ENCODE measurements at regions not wholly inside any gene's neighbourhood (a gene's known extent, or its start where the extent isn't known, plus 50 kb on each side); places are given as distances from the start of the nearest gene placed in this dataset.

DNA sequence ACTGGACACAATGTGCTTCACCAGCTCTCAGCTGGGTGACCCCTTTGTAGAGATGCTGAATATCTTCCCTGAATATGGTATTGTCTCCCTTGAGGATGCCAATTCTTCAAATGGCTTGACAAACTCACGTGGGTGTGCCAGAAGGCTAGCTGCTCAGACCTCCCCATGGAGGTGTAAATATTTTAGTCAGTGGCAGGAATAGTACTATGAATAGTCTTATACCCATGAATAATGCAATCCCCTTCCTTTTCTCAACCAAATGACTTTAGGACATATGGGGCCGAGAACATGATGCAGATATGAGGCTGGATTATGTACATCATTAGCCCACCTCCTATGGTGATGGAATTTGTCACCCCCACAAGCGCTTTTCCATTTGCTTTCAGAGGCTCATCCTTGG is 401.8 kb downstream of the ADRA2A start (continued):
- TF ChIP-seq EGR1 (IDR thresholded peaks at IDR 0.05; ENCODE audit: borderline replicate concordance in 1 of 2, low read depth in 2 of 2, low read length in 2 of 2), result no peak
- no peak for TF ChIP-seq BACH1 (IDR thresholded peaks at IDR 0.05; ENCODE audit: borderline replicate concordance)
- TF ChIP-seq FOS (IDR thresholded peaks at IDR 0.05; ENCODE audit: borderline replicate concordance, extremely low read depth, insufficient read length), result no peak
- no peak for TF ChIP-seq CHD4 (IDR thresholded peaks at IDR 0.05)
- TF ChIP-seq YBX1 (IDR thresholded peaks at IDR 0.05), result no peak
- no peak for TF ChIP-seq DPF2 (IDR thresholded peaks at IDR 0.05)
- no peak for TF ChIP-seq ZNF384 (IDR thresholded peaks at IDR 0.05; ENCODE audit: borderline replicate concordance, low read depth, low read length)
- TF ChIP-seq MTA3 (IDR thresholded peaks at IDR 0.05; ENCODE audit: borderline replicate concordance, low read length), result no peak

DNA sequence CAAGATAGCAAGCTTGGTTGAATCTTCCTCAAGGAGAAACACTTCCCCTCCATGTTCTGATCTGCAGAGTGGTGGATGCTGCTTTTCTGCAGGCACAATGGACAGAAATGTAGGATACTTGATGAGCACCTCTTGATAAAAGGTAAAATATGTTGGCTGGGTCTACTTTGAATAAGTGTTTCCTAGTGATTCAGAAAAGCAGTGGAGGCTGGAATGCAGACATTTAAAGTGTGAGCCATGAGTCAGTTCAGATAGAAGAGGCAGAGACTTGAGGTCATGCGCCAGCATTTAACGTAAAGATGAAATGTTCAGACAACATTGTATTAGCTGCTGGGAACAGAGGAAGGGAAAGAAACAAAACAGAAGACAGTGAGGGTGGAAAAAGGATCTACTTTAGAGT is 403.1 kb downstream of the ADRA2A start:
- no peaks in the 10 kb centered on the region for H3K4me1 ChIP-seq (ENCODE audit: control insufficient read depth, insufficient read depth, low read length)
- CTCF ChIA-PET, result no interaction called here
- no peak overlapping the region for H3K27ac ChIP-seq (ENCODE audit: control insufficient read depth, insufficient read depth)
- TF ChIP-seq JUND (IDR thresholded peaks at IDR 0.05; ENCODE audit: low read depth, low read length) (no peak), RBBP5 (conservative IDR thresholded peaks at IDR 0.05) (no peak), NR2F1 (conservative IDR thresholded peaks at IDR 0.05) (no peak), BACH1 (IDR thresholded peaks at IDR 0.05; ENCODE audit: borderline replicate concordance) (no peak), NFYB (IDR thresholded peaks at IDR 0.05; ENCODE audit: insufficient read depth, low read depth, low read length) (no peak), NBN (IDR thresholded peaks at IDR 0.05) (no peak), RELA (IDR thresholded peaks at IDR 0.05; ENCODE audit: borderline replicate concordance, partially characterized antibody) (no peak)
- TF ChIP-seq, protein P1, sequence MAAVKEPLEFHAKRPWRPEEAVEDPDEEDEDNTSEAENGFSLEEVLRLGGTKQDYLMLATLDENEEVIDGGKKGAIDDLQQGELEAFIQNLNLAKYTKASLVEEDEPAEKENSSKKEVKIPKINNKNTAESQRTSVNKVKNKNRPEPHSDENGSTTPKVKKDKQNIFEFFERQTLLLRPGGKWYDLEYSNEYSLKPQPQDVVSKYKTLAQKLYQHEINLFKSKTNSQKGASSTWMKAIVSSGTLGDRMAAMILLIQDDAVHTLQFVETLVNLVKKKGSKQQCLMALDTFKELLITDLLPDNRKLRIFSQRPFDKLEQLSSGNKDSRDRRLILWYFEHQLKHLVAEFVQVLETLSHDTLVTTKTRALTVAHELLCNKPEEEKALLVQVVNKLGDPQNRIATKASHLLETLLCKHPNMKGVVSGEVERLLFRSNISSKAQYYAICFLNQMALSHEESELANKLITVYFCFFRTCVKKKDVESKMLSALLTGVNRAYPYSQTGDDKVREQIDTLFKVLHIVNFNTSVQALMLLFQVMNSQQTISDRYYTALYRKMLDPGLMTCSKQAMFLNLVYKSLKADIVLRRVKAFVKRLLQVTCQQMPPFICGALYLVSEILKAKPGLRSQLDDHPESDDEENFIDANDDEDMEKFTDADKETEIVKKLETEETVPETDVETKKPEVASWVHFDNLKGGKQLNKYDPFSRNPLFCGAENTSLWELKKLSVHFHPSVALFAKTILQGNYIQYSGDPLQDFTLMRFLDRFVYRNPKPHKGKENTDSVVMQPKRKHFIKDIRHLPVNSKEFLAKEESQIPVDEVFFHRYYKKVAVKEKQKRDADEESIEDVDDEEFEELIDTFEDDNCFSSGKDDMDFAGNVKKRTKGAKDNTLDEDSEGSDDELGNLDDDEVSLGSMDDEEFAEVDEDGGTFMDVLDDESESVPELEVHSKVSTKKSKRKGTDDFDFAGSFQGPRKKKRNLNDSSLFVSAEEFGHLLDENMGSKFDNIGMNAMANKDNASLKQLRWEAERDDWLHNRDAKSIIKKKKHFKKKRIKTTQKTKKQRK (IDR thresholded peaks at IDR 0.05; ENCODE audit: low read depth, low read length), result no peak
- TF ChIP-seq, protein P2, sequence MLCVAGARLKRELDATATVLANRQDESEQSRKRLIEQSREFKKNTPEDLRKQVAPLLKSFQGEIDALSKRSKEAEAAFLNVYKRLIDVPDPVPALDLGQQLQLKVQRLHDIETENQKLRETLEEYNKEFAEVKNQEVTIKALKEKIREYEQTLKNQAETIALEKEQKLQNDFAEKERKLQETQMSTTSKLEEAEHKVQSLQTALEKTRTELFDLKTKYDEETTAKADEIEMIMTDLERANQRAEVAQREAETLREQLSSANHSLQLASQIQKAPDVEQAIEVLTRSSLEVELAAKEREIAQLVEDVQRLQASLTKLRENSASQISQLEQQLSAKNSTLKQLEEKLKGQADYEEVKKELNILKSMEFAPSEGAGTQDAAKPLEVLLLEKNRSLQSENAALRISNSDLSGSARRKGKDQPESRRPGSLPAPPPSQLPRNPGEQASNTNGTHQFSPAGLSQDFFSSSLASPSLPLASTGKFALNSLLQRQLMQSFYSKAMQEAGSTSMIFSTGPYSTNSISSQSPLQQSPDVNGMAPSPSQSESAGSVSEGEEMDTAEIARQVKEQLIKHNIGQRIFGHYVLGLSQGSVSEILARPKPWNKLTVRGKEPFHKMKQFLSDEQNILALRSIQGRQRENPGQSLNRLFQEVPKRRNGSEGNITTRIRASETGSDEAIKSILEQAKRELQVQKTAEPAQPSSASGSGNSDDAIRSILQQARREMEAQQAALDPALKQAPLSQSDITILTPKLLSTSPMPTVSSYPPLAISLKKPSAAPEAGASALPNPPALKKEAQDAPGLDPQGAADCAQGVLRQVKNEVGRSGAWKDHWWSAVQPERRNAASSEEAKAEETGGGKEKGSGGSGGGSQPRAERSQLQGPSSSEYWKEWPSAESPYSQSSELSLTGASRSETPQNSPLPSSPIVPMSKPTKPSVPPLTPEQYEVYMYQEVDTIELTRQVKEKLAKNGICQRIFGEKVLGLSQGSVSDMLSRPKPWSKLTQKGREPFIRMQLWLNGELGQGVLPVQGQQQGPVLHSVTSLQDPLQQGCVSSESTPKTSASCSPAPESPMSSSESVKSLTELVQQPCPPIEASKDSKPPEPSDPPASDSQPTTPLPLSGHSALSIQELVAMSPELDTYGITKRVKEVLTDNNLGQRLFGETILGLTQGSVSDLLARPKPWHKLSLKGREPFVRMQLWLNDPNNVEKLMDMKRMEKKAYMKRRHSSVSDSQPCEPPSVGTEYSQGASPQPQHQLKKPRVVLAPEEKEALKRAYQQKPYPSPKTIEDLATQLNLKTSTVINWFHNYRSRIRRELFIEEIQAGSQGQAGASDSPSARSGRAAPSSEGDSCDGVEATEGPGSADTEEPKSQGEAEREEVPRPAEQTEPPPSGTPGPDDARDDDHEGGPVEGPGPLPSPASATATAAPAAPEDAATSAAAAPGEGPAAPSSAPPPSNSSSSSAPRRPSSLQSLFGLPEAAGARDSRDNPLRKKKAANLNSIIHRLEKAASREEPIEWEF (IDR thresholded peaks at IDR 0.05; ENCODE audit: insufficient replicate concordance, low read depth, low read length), result no peak
- 54% methylated on average over 2 of the region's 2 CpGs for WGBS (ENCODE audit: insufficient coverage, insufficient replicate concordance, low lambda C conversion rate, missing lambda C conversion rate)
- H3K27me3 ChIP-seq (replicated peaks in 1 of 2; ENCODE audit: control insufficient read depth in 2 of 2, insufficient read depth in 2 of 2, low read length in 1 of 2), result no peaks in the 10 kb centered on the region
- POLR2A ChIA-PET, result no interaction called here
- no peak for DNase-seq (ENCODE audit: low read depth, low spot score)
- no peak for ATAC-seq
- BruUV-seq (replicated peaks), result no TSS peak
- SMC1A ChIA-PET (ENCODE audit: uncharacterized antibody, unreplicated experiment), result no interaction called here
- H3K9me3 ChIP-seq (replicated peaks; ENCODE audit: control insufficient read depth, insufficient read depth, low read length), result no peaks in the 10 kb centered on the region
- H3K36me3 ChIP-seq (ENCODE audit: control insufficient read depth in 2 of 2, insufficient read depth in 2 of 2, low read length in 1 of 2), result no peaks in the 10 kb centered on the region
- H4K20me1 ChIP-seq (ENCODE audit: control insufficient read depth, insufficient read depth), result no peaks in the 10 kb centered on the region
- H3K79me2 ChIP-seq (ENCODE audit: control insufficient read depth, insufficient read depth, low read length), result no peaks in the 10 kb centered on the region
- no peak overlapping the region for H3K4me2 ChIP-seq (ENCODE audit: control insufficient read depth, insufficient read depth)
- no peak overlapping the region for H2AFZ ChIP-seq (ENCODE audit: control insufficient read depth, low read depth, low read length)
- H3K4me3 ChIP-seq, result no peak overlapping the region
- RAD21 ChIA-PET (ENCODE audit: unreplicated experiment), result no interaction called here
- FAIRE-seq, result no peak
- in situ Hi-C loops (cut with MboI) (no loop called here), intact Hi-C loops (cut with micrococcal nuclease; ENCODE audit: unreplicated experiment) (no loop called here)
- H3K9ac ChIP-seq (ENCODE audit: control insufficient read depth, insufficient read depth, low read length), result no peak overlapping the region
